Dedifferentiated amniotic fluid mesenchymal stem cell (primary cell): ENCODE measurements at regions not wholly inside any gene's neighbourhood (a gene's known extent, or its start where the extent isn't known, plus 50 kb on each side); places are given as distances from the start of the nearest gene placed in this dataset.
"Not testable (repeated sequence)": the region's sequence is repeated elsewhere in the genome, so short reads cannot be mapped to it uniquely, and the experiment has no call there.

Experiments used
- DNase-seq: peaks from one replicate; pipeline ENCODE4 v3.0.0-alpha.2; 2016; ENCODE audit errors: extremely low spot score

DNA sequence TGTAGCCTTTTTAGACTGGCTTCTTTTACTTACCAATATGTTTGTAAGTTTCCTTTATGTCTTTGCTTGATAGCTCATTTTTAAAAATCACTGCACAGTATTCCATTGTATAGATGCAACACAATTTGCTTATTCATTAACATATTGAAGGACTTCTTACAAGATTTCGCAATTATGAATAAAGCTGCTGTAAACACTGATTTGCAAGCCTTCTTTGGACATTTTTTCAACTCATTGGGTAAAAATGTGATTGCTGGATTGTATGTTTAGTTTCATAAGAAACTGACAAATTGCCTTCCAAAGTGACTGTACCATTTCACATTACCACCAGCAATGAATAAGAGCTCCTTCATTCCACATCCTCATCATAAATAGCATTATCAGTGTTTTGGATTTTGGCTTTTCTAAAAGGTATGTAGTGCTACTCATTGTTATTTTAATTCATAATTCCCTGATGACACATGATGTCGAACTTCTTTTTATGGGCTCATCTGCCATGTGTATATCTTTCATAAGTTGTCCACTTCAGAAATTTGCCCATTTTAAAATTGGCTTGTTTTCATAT lies 80.7 kb downstream of the TFAP2B start:
- peak; percentile 12 for DNase-seq

DNA sequence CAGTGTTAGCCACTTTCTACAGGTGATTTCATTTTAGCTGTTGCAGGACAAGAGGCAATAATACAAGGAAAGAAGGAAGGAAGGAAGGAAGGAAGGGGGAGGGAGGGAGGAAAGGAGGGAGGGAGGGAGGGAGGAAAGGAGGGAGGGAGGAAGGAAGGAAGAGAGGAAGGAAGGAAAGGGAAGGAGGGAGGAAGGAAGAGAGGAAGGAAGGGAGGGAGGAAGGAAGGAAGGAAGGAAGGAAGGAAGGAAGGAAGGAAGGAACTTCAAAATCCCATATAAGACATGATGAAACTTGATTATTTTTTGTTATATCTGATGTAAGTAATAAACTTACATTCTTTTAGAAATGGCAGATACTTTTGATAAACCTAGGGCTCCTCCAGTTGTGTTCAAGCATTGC lies 83.6 kb downstream of the TFAP2B start:
- DNase-seq, result peak; percentile 5

DNA sequence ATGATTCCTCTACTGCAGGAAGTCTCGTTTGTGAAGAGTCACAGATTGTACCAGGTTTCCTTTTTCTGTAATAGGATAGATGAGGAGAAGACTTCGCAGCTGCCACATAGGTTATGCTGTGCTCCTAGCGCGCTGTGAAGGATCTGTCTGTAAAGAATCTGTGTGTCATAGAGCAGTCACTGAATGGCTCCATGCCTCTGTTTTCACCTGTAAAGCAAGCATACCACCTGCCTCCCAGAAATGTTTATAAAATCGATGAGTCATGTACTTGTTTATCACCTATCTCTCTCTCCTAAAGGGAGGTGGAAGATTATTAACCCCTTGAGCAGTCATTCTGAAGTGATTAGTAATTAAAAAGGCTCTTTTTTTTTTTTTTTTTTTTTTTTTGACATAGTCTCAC lies 86.6 kb downstream of the TFAP2B start:
- DNase-seq, result no peak

DNA sequence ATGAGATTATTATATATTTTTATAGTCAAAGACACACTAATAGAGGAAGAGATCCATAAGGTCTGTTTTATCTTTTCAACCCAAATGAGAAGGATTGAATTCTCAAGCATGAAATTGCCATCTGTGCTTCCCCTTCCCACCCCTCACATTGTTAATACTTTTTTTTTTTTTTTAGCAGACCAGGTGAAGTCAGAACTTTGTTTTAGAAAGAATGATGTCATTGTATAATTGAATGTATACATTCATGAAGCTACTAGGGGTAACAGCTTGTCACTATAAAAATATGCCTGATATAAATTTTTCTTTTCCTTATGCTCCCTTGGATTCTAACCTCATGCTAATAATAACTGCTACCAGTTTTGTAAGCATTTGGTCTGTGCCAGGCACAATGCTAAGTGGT lies 88.9 kb downstream of the TFAP2B start:
- no peak for DNase-seq

DNA sequence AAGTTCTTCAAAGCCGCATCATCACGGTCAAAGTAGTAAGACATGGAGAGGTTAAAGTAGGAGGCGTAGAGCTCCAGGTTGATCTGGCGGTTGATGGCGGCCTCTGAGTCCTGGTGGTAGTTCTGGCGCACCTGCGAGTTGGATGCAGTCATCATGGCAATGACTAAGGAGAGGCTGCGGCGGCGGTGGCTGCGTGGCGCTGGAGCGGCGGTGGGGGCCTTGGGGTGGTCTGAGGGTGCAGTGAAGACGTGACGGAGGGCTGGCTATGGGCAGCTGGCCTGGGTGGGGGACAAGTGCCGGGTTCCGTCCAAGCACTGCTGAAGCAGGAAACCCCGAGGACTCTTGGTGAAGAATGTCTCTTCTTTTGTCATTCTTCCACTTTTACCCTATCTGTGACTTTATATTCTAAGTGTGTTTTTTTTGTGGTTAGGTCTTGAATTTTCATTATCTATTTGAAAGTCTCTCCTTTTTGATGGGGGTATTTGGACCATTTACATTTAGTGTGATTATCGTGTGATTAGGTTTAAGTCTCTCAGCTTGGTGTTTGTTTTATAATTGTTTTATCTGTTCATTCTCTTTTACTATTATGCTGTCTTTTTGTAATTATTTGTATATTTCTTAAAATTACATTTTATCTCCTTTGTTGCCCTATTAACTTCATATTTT lies 94.6 kb downstream of the TFAP2B start:
- DNase-seq, result no peak

DNA sequence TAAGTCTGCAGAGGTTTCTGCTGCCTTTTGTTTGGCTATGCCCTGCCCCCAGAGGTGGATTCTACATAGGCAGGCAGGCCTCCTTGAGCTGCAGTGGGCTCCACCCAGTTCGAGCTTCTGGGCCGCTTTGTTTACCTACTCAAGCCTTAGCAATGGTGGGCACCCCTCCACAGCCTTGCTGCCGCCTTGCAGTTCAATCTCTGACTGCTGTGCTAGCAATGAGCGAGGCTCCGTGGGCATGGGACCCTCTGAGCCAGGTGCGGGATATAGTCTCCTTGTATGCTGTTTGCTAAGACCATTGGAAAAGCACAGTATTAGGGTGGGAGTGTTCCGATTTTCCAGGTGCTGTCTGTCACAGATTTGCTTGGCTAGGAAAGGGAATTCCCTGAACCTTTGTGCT lies 102.7 kb downstream of the TFAP2B start:
- DNase-seq, result not testable (repeated sequence)

DNA sequence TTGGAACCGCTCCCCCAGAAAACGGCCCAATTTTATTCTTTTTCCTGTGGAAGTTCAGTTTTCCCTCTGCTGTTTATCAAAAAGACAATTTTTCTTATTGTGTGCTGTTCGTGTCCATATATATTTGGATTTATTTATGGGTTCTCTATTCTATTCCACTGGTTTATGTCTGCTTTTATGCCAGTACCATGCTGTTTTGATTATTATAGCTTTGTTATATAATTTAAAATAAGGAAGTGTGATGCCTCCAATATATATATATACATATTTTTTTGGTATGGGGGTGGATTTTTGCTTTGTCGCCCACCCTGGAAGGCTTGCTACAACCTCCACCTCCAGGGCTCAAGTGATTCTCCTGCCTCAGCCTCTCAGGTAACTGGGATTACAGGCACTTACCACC lies 103.3 kb downstream of the TFAP2B start:
- no peak for DNase-seq

DNA sequence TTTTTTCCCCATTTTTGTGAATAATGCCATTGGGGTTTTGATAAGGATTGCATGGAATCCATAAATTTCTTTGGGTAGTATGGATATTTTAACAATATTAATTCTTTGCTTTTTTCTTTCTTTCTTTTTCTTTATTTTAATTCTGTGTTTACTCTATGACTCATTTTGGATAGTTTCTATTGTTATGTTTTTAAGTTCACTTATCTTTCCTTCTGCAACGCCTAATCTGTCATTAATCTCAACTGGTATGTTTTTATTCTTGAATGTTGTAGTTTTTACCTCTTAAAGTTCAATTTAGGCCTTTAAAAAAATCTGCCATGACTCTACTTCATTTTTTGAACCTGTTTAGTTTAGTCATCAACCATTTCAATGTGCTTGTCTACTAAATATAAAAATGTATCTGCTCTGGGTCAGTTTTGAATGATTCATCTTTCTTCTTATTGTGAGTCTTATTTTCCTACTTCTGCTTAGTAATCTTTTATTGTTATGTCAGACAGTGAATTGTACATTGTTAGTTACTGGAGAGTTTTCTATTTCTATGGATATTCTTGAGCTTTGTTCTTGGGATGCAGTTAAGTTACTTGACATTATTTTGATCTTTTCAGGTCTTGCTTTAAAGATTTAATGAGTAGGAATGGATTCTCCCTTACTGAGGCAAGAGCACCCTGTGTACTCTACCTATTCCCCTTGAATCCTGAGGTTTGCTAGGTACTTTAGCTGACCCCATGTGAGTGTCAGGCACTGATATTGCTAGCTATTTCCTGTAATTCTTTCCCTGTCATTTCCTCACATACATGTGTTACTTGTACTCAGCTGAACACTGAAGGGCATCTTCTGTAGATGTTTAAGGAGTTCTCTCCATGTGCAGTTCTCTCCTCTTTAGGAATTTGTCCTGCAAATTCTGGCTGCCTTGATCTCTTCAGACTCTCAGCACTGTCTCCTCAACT lies 104.2 kb downstream of the TFAP2B start:
- no peak for DNase-seq

DNA sequence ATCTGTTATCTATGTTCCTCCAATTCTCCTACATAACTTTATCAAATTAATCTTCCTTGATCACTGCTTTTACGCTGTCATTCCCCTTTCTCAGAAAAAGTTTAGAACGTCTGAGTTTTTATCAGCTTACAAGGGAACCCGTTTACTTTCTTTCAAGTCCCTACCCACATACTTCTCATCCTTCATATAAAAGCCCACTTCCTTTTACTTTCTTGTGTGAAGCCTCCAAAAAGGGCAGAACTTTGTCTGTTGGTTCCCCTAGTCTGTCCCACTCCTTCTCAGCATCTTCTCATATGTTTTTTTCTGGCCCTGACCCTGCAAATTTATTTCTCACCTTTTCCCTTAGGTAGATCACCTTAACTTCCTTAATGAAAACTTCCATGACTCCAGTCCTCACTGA lies 106.1 kb downstream of the TFAP2B start:
- DNase-seq, result no peak

DNA sequence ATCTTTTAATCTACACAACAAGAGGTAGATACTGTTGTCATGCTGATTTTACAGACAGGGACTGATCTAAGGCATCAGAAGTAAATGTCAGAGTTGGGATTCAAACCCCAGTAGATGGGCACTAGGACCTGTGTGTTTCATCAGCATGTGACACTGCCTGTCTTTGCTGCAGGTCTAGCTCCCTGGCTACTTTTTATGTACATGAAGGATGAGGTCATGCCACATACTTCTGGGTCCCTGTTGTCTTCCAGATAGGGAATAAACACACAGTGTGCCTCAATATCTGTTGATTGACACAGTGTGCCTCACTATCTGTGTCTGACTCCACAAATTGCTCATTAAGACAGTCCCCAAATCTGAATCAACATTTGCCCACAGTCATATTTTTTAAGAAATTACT lies 106.9 kb downstream of the TFAP2B start:
- no peak for DNase-seq

DNA sequence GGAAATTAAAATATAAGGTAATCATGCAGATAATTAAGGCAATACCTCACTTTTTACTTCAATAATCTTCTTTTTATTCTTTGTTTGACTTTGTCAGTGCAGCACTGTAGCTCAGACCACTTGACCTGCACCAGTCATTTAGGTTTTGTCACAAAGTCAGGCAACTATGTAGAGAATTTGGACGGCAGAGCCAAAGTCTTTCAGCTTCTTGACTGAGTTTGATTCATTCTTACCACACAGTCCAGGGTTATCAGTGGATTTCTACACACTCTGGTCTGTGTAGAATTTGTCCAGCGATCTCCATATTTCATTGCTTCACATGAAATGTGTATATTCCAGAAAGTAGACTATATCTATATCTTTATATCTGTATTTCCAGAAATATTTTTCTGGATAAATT lies 107.3 kb downstream of the TFAP2B start:
- no peak for DNase-seq

DNA sequence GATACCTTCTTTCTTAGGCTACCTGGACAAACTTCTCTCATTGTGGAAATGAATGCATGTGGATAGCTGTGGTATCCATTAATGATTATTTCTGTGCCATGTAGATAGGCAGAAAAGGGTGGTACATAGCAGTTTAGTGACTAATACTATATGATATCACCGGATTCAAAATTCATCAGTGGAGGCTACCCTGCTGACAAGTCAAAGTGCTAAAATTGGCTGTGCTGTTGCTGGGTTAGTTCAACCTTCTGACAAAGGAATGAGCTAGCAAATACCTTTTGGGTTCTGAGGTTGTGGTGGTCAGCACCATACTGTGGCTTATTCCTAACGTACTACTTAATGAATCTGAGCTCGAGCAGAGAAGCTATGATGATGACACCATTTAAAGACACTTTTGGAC lies 109.1 kb downstream of the TFAP2B start:
- no peak for DNase-seq

DNA sequence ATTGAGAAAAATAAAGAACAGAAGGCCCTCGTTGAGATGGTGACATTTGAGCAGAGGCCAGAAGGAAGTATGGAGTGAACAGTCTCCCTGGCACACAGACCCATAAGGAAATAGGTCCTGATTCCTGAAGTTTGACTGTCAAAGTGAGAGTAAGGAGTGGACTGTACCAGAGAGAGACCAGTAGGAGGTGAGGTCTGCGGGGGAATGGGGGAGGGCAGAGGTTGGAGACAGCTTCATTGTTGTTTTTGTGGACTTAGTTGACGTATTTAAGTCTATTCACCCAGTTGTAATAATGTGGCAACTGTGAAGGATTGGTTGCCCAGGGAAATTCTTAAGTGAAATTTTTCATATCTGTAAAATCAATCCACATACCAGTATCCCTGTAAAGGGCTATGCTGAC lies 110.7 kb downstream of the TFAP2B start:
- no peak for DNase-seq

DNA sequence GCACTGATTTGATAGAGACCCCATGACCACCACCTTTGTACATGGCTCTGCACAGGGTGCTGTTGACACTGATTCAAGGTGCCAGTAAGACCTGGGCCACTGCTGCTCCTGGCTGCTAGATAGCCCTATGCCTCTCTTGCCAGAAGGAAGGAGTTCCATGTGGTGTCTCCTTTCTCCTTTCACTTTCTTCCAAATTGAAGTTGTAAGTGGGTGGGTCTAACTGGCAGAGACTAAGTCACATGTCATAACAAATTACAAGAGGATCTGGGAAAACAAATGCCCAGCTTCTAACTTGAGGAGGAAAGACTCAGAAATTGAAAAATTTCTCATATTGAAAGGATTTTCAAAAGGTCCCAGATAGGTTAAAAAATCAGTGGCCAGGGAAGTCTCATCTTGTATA lies 116.8 kb downstream of the TFAP2B start:
- DNase-seq, result no peak

DNA sequence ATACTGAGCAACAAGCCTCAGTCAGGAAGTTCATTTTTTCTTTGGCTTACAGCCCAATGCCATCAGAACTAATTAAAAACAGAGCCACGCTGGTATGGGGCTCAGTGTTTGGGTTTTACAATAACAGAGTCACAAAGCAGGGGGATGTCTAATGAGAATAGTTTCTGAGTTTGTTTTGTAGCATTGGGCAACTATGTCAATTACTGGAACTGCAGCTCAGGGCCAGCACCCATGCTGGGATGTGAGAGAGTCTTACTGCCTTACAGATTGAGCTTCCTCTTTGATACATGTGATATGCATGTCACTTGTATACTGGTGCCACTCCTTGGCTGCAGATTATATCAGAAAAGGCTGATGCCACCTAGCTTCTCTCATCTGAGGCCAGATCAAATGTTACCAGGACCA lies 117.6 kb downstream of the TFAP2B start:
- no peak for DNase-seq

DNA sequence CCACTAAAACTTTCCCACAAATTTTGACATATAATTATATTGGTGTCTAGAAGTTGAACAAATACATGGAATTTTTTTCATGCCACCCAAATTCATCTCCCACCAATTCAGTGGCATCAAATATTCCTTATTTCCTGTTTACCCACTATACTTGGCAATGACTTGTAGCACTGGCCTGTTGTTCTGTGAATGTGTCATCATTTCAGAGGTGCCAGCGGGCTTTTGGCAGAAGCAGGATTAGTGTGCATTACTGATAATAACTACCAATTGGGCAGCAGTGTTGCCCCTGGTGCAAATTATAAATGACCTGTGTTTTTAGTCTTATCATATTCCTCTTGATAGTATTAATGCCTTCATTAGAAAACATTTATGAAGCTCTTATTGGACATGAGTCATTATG lies 121.3 kb downstream of the TFAP2B start:
- DNase-seq, result no peak

DNA sequence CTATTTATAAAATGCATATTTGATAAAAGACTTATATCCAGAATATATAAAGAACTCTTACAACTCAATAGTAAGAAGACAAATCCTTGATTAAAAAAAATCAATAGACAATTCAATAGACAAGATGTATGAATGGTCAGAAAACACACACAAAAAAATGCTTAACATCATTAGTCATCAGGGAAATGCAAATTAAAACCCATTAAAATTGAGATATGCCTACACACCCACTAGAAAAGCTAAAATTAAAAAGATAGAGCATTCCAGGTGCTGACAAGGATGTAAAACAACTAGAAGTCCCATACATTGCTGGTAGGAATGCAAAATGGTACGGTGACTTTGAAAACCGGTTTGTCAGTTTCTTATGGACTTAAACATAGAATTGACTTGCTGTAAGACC lies 127.1 kb downstream of the TFAP2B start:
- no peak for DNase-seq

DNA sequence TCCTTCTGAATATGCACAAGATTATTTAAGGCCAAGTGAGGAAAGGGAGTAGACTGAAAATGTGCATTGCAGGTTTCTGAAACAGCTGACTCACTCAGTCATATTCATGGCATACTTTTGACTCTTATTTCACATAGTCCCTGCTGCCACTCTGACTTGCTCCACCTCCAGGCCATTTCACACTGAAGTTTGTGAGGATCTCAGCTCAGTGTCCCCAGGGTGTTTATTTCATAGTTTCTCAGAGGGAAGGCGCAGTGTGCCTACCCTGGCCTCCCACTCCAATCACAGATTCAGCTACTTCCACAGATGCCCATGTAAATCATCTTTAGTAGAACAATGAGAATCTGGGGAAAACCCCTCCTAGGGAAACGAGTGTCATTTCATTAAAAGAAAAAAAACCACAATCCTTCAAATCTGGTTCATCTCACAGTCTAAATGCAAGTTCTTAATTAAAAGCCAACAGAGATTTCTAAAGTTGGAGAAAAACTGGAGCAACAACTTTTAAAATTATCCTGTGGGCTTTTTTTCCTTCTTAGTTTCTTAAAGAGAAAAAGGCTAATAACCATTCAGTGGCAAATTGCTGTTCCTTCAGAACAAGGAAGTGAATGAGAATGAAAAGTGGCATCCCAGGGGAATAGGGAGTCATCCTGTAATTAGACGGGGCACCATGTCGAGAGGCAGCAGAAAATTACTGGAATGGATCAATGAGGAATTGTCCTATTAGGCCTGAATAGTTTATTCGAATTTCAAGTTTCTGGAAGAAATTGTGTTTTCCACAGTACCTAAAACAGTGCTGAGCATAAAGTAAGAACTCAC lies 133.6 kb downstream of the TFAP2B start:
- no peak for DNase-seq

DNA sequence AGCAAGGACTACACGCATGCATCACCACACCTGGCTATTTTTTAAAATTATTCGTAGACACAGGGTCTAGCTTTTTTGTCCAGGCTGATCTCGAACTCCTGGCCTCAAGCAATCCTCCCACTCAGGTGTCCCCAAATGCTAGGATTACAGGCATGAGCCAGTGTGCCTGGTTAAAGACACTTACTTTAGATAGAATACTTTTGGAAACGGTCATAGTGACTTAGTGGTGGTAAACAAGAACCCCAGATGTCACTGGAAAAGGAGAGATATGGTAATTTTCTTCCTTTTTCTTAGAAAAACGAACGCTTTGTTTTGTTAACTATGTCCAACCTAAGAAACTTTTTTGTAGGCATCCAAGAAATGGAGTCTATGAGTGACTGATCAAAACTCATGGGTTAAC lies 137.3 kb downstream of the TFAP2B start:
- DNase-seq, result no peak

DNA sequence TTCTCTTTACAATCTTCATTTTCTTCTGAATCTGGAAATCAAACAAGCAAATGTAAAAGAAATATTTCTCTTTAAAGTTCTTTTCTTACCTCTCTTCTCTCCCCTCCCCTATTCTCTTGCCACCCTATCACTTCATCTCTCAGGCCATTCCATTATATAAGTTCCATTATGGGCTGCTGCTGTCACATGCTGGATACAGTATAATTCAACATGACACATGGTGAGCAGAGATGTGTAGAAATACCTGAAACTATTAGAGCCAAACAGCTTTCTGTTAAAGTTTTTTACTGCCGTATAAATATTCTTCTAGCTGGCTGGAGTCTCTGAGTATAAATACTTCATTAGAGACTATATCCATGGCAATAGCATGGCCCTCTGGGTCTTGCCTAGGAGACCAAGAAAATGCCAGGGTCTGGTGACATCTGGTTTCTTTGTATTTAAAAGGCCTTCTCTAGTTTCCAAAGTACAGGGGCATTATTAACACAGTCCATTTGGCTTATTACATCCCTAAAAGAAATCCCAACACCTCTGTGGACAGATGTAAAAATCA lies 139.6 kb downstream of the TFAP2B start:
- DNase-seq, result no peak

DNA sequence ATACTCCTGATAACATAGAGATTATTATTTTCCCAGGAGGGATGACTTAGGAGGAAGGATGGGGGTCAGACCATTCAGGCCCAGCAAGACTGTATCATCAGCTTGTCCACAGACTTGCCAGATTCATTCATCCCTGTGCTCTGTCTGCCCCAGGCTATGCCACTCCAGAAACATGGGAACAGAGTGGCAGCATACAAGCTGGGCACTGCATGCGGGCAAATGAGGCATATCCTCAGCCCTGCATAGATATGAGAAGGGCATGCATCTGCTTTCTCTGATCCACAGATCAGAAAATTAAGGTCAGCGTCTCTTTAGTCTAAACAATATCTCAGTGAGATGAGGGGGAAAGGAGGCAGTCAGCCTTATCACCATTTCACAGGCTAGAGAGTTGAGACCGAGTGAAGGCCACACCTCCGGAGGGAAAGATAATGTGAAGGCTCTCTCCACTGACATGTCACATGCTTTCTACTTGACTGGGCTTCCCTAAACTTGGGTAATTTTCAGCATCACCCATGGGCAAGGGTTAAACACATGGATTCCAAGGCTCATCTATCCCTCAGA lies 140.5 kb downstream of the TFAP2B start:
- DNase-seq, result no peak

DNA sequence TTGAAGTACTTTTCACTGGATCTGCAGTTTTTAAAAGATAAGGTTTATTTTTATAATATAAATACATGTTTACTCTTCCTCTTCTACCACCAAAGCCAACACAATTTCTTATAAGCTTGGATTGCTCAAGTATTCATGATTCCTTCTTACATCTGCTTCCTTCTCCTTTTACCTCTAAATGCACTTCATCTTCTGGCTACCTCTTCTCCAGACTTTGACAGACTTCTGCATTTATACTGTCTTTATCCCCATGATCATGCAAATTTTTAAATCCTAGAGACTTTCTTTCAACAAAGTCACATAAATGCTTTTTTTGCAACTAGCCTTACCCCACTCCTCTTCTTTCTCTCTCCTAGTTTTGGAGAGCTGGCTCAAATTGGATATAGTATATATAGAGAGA lies 142.9 kb downstream of the TFAP2B start:
- no peak for DNase-seq
